Epithelial cell of proximal tubule (primary cell): ENCODE measurements at regions not wholly inside any gene's neighbourhood (a gene's known extent, or its start where the extent isn't known, plus 50 kb on each side); places are given as distances from the start of the nearest gene placed in this dataset.
"Not testable (repeated sequence)": the region's sequence is repeated elsewhere in the genome, so short reads cannot be mapped to it uniquely, and the experiment has no call there.

Experiments
- DNase-seq: peaks from one replicate; pipeline ENCODE4 v3.0.0-alpha.2; 2011; ENCODE audit warnings: low read depth
- H3K4me3 ChIP-seq: 2 replicates; pipeline ENCODE4 v1.5.1; 2011; ENCODE audit warnings: low read depth, mild to moderate bottlenecking, low read length
- CTCF ChIP-seq: conservative IDR thresholded peaks from 2 replicates; pipeline ENCODE4 v1.5.1; 2012; ENCODE audit warnings: low read depth, mild to moderate bottlenecking, low read length

- DNase-seq: no peak
- no peak for TF ChIP-seq CTCF
- H3K4me3 ChIP-seq: no peak overlapping the region
These were observed 107.5 kb downstream of the CD24 start for GRCh38 chr6:106866875-106867658.

- no peak for TF ChIP-seq CTCF
- no peak for DNase-seq
- no peak overlapping the region for H3K4me3 ChIP-seq
These were observed 111.7 kb downstream of the CD24 start for GRCh38 chr6:106862858-106863257.

GRCh38 chr6:106860940-106861339, 113.6 kb downstream of the CD24 start:
- TF ChIP-seq CTCF: no peak
- no peak overlapping the region for H3K4me3 ChIP-seq
- DNase-seq: no peak

- DNase-seq: no peak
- H3K4me3 ChIP-seq: no peak overlapping the region
- TF ChIP-seq CTCF: no peak
These were observed 115.9 kb downstream of the CD24 start for GRCh38 chr6:106858653-106859092.

- TF ChIP-seq CTCF: no peak
- no peak for DNase-seq
- H3K4me3 ChIP-seq: no peak overlapping the region
These were observed 116.5 kb downstream of the CD24 start for GRCh38 chr6:106857771-106858652.

- DNase-seq, H3K4me3 ChIP-seq: not testable (repeated sequence)
These were observed 117.2 kb downstream of the CD24 start for GRCh38 chr6:106857310-106857709.

- no peak for DNase-seq
- no peak for TF ChIP-seq CTCF
- no peak overlapping the region for H3K4me3 ChIP-seq
These were observed 118.2 kb downstream of the CD24 start for GRCh38 chr6:106856227-106856874.
